Fibroblast of upper back skin (primary cell): ENCODE measurements at regions not wholly inside any gene's neighbourhood (a gene's known extent, or its start where the extent isn't known, plus 50 kb on each side); places are given as distances from the start of the nearest gene placed in this dataset.
A peak's percentile ranks its signal among the peaks of the same experiment; 100 is the strongest.

Source experiments
- DNase-seq: peaks from one replicate; pipeline ENCODE4 v3.0.0-alpha.2; 2013

DNA sequence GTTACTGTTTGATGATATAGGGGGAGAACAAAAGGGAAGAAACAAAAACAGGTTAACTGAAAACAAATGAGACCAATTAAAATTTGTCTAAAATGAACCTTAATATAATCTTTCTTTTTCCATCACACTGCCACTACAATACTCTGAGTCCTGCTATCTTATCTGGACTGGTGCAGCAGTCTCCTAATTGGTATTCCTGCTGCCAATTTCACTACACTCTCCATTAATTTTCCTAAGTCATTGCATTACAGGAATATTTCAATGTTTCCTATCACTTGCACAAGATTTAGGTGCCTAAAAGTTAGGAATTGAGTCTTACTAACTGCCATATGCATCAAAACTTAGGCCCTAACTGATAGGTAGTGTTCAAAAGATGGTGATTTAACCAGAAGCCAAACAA lies 884.9 kb upstream of the MGAT4C start:
- DNase-seq, result no peak

DNA sequence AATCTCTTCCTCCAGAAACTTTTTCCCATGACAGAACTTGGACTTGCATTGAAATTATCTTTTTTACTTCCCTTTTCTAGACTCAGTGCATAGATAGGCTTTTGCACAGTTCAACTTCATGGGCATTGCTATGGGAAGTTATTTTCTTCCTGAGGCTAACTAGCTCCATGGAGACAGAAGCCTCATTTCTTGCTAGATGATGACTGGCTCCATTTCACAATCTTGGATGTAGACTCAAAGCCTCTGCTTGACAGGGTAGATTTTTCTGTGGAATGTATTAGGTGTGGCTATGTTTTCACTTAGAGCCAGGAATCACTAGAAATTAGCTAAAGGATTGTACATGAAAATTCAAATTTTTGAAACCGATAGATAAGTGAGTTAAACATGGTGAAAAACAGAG lies 884.1 kb upstream of the MGAT4C start:
- peak; percentile 66 for DNase-seq

GRCh38 chr12:87137220-87137619 lies 881.0 kb upstream of the MGAT4C start:
- no peak for DNase-seq

DNA sequence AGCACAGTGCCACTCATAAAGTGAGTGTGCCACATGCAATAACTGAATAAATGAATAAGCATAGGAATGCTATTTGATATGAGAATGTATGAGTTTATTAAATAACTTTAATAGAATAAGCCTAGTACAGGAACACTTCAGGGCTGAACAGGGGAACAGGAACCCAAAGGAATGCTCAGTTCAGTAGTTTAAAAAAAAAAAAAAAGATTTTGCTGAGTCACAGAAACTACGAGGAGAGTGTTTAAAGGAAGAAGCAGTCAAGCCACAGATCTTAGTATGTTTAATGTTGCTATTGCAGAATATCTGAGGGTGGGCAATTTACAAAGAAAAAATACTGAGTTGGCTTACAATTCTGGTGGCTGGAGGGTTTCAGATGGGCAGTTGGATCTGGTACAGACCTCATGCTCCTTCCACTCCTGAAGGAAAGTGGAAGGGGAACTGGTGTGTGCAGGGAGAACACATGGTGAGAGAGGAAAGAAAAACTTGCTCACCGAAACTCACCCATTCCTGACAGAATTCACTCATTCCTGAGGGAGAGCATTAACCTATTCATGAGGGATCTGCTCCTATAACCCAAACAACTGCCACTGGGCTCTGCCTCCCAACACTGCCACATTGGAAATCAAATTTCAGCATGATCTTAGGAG lies 880.3 kb upstream of the MGAT4C start:
- DNase-seq, result peak; percentile 71

GRCh38 chr12:87127272-87127671 lies 871.1 kb upstream of the MGAT4C start:
- DNase-seq, result peak; percentile 86

GRCh38 chr12:87121896-87122295 lies 865.7 kb upstream of the MGAT4C start:
- DNase-seq, result no peak

GRCh38 chr12:87120440-87120839 lies 864.2 kb upstream of the MGAT4C start:
- no peak for DNase-seq

DNA sequence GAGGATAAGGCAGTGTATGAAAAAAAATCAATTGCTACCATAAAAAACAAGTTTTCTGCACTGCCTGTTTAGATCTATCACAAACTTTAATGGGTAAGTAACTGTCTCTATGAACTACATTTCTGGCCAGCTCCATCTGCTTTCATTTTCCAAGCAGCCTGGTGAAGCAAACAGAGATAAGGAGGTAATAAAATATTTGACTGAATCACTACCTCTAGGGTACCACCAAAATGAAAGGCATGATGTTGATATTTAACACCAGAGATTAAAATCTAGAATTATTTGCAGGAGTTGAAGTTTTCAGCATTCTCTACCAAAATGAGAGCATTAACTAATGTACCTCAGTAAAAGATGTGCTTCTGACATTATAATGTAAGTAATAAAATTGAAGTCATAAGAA lies 863.5 kb upstream of the MGAT4C start:
- no peak for DNase-seq

- no peak for DNase-seq
Observed at GRCh38 chr12:87117526-87117925, 861.3 kb upstream of the MGAT4C start.

DNA sequence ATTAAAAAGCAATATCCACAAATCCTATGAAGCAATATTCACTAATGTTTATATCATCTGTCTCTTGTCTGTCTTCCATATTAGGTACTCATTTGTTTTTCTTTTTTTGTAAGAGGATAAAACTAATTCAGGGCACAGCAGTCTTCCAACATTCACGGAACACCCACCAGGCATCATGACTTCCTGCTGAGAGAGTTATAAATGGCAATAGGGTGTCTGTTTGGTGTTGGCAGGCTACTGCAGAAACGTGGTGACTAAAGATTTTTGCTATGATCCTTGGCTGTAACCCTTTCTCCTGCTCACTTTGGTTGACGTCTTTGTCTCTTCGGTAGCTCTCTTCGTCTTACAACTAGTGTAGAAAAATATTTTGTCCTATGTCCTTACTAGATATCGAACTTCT lies 860.6 kb upstream of the MGAT4C start:
- no peak for DNase-seq

DNA sequence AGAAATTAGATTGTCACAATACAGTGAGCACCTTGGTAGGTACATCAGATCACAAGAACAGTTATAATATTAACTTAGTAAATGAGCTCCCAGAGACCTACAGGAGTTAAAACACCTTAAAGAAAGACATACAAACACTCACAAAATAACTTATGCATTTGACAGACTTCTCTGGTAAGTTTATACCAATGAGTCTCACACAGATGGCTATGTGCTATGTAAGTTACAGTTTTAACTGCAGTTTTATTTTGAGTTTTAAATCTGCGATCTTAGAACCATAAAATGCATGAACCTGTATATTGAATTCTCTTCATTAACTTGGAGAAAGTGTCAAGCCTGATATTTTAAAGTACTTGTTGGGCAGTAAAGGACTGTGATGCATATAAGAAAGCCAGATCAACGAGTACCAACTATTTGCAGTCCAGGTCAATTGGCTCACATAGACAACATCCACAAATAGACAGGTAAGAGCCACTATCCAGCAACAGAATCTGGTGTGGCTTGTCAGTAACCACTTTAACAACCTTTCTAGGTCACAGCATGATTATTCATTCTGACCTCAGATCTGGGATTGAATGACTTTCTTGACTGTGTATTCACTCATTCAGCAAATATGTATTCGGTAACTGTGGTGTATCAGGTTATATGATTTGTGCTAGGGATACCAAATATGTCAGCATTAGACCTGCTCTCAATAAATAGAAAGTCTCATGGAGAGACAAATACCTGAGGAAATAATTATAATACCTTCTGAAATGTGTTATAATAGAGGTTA lies 856.6 kb upstream of the MGAT4C start:
- DNase-seq, result peak; percentile 30

GRCh38 chr12:87107766-87108165 lies 851.6 kb upstream of the MGAT4C start:
- DNase-seq, result no peak

- DNase-seq, result no peak
Observed at GRCh38 chr12:87107270-87107669, 851.1 kb upstream of the MGAT4C start.

GRCh38 chr12:87096082-87096585 lies 839.9 kb upstream of the MGAT4C start:
- DNase-seq, result peak; percentile 23

- DNase-seq, result peak; percentile 86
Observed at GRCh38 chr12:87094356-87094755, 838.2 kb upstream of the MGAT4C start.

- peak; percentile 2 for DNase-seq
Observed at GRCh38 chr12:87092421-87092820, 836.2 kb upstream of the MGAT4C start.

- peak; percentile 18 for DNase-seq
Observed at GRCh38 chr12:87086118-87086891, 830.1 kb upstream of the MGAT4C start.

GRCh38 chr12:87085286-87085685 lies 829.1 kb upstream of the MGAT4C start:
- DNase-seq, result no peak

DNA sequence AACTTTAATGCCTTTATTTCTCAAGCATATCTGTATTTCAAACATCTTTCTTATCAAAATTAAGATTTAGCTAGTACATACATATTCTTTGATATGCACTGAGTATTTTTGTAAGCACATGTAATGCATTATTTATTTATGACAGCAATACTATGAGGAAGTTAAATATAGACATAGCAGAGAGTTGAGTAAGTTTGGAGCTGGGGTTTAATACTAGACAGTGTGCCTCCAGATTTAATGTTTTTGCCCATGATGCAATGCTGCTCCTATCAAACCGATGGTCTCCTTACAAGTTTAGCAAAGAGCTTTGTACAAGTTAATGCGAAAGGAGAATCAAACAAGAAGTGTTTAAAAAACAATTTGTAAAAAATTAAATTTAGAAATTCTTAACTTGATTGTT lies 826.6 kb upstream of the MGAT4C start:
- DNase-seq, result peak; percentile 19

DNA sequence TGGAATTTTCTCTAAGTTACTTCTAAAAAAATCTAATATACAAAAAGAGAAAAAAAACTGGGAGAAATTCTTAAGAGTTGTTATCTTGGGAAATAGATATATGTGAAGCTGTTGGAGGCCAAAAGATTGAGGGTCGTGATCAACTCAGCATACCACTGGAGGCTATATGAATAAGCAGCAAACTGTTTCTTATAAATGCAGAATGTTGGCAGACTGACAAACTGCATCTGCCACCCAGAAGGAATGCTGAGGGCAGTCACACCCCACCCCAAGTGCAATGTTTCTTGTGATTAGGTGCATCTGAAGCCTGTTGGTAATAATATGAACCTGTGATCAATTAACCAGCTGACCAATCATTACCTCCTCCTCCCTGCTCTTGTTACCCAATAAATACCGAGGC lies 818.6 kb upstream of the MGAT4C start:
- no peak for DNase-seq

GRCh38 chr12:87066326-87066725 lies 810.1 kb upstream of the MGAT4C start:
- DNase-seq, result no peak

DNA sequence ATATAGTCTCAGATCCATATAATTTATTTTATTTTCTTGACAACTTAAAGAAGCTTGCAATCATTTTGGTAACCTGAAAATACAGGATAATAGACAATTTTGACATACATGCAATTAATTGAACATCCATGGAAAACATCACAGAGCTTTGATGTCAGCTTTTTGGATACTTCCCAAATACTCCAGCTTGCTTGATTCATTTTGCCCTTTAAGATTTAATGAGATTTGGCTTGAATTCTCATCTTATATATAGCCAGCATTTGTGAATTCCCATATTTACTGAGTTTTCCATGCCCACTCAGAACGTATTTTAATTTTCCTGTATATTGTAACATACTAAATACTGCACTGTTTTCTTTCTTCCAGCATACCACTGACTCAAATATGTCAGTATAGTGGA lies 803.0 kb upstream of the MGAT4C start:
- no peak for DNase-seq

DNA sequence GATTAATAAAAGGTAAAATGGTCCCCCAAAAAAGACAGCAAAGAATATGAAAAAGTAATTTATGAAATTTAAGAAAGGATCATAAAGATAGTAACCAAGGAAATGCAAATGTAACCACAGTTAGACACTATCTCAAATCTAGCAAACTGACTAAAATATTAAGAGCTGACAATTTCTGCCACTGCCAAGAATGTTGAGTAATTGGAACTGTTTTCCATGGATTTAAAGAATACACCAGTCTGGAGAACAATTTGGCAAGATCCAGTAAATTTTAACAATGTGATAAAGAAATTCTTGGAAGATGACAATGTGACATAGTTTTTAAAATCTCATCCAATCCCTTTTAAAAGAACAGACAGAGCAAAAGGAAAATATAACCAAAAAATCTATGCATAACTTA lies 798.0 kb upstream of the MGAT4C start:
- peak; percentile 34 for DNase-seq

GRCh38 chr12:87051621-87052020 lies 795.4 kb upstream of the MGAT4C start:
- DNase-seq, result peak; percentile 5
